COLO668 (cell line): ENCODE measurements at regions not wholly inside any gene's neighbourhood (a gene's known extent, or its start where the extent isn't known, plus 50 kb on each side); places are given as distances from the start of the nearest gene placed in this dataset.
A peak's percentile ranks its signal among the peaks of the same experiment; 100 is the strongest.

Experiments
- DNase-seq: peaks from one replicate; lab custom pipeline; 2025; ENCODE audit not compliant: unreplicated experiment; lab: John Stamatoyannopoulos, UW

DNA sequence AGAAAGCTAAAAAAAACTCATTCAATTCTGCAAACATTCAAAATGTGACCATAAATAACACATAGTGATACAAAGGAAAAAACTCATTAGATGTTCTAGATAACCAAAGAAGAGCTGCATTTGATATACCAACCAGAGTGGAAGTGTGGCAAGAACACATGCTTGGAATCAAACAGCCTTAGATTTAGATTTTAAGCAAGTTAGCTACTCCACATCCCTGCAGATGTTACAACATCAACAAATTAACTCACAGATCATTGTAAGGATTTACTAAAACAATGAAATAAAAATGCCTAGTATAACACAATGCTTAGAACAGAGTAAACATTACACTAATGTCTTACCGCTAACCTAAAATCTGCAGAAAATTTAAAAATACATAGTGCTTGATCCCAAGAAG is 114.0 kb upstream of the AKIP1 start:
- DNase-seq = no peak

GRCh38 chr11:8799273-8799672 is 111.7 kb upstream of the AKIP1 start:
- no peak for DNase-seq

DNA sequence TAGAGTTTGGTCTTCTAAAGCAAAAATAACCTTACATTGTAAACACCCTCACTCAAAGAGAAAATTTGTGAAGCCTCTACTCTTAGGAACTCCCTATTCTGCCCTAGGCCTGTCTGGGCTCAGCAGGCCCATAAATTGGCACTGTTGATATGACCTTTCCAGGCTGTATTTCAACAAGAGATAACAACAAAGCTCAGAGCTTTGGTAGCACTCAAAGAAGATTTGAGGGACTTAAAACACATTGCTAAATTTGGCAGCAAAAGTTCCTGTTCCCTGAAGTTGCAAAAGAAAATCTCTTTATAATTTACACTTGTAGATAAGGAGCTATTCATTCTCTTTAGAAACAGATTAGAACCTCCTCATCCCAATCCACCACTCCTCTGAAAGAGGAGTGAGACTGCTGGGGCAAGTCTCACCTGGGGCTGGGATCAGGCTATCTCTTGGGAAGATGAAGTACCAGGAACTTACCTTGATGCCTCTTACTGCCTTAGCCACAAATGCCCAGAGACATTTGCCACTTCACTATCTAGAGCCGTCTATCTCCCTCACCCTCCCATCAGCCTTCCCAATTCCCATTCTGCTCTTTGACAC is 110.4 kb upstream of the AKIP1 start:
- DNase-seq = no peak

GRCh38 chr11:8801121-8801520 is 109.9 kb upstream of the AKIP1 start:
- no peak for DNase-seq

DNA sequence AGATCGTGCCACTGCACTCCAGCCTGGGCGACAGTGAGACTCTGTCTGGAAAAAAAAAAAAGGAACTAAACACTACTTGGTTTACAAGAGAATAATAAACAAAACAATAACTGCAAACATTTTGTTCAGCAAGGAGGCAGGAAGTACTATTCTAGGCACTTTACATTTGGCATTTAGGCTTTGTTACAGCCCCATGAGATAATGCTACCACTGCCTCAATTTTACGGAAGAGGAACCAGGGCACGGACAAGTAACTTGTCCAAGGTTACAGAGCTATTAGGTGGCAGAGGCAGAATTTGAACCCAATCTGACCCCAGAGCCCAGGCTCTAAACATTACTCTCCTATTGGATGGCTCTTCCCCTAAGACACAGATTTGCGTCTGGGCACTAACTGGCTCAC is 108.7 kb upstream of the AKIP1 start:
- DNase-seq = no peak

DNA sequence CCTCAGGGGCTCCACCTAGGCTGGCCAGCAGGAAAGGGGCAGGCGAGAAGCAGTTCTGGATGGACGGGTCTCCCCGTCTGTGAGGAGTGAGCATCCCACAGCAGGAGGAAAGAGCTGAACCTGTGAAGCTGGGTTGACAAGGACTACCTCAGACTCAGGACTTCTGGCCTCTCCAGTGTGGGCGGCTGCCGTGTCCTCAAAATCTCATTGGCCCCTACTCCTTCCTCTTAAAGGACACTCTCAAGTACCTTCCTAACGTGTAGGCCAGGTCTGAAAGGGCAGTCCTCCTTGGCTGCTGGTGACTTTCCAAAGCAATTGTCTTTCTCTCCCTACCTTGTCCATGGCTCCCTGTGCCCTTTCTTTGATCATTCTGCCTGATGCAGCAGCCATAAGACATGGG is 107.0 kb upstream of the AKIP1 start:
- no peak for DNase-seq

GRCh38 chr11:8805296-8805695 is 105.7 kb upstream of the AKIP1 start:
- no peak for DNase-seq

DNA sequence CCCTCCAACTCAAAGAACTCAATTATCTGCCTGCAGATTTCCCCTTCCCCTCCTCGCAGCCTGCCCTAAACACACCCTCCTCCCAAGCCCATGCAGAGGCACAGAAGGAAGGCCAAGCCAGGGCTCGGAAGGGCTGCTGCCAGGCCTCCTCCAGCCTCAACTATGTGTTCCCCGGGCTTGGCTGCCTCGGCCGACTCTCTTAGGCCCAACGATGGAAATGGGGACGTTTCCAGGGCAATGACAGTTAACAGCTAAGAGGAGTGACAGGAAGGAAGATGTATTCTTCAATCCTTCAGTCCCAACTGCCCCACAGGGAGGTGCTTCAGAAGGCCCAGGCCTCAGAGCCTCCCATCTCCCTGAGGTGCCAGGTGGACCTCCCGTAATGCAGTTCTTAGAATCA is 104.0 kb upstream of the AKIP1 start:
- no peak for DNase-seq

- DNase-seq = no peak
Measured at GRCh38 chr11:8807544-8808225, 103.3 kb upstream of the AKIP1 start.

DNA sequence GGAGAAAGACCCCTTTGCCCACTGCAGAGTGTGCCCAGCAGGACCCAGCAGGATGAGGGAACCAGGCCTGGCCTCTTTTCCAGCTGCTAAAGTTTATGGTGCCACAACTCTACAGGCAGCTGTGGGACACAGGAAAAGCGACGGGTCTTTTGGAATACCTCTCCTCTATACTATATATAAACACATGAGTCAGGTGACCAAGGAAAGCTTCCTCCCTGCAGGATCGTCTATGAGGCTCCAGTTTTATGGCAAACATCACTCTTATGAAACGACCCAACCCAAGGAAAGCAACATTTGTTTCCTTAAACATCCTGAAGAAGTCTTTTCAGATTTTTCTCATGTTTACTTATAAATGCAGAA is 102.8 kb upstream of the AKIP1 start:
- no peak for DNase-seq

GRCh38 chr11:8809241-8809938 is 101.6 kb upstream of the AKIP1 start:
- no peak for DNase-seq

DNA sequence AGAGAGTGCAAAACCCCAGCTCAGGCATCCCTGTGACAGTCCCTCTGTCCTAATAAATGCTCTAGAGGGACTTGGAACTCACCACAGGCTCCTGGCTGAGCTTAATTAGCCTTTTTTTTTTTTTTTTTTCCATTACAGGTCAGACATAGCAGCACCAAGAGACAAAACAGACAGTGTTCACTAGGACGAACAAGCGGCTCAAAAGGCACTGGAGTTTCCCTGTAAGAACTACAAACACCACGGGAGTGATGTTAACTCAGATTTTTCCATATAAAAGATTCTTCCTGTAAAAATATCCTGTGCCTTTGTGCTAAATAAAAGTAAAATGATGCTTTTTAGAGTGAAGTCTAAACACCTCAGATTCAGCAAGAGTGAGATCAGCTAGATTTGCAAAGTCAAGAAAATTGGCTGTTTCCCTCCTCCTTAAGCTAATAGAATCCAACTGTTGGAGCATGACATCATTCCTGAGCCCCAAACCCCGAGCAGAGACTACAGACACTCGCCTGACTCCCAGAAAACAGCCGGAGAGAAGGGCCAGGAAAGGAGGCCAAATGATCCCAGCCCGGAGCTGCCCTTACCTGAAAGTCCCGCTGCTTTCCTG is 101.0 kb upstream of the AKIP1 start:
- DNase-seq = no peak

GRCh38 chr11:8810540-8811301 is 100.3 kb upstream of the AKIP1 start:
- DNase-seq = peak; percentile 85

DNA sequence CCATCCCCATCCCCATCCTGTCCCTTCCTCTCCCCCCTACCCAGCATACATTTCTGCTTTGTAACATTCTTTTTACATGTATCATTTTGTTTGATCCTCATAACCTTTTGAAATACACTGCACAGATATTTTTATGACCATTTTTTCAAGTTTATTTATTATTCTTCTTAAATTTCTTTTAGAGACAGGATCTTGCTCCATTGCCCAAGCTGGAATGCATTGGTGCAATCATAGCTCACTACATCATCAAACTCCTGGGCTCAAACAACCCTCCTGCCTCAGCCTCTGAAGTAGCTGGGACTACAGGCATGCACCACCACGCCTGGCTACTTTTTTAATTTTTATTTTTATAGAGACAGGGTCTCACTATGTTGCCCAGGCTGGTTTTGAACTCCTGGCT is 99.4 kb upstream of the AKIP1 start:
- no peak for DNase-seq

DNA sequence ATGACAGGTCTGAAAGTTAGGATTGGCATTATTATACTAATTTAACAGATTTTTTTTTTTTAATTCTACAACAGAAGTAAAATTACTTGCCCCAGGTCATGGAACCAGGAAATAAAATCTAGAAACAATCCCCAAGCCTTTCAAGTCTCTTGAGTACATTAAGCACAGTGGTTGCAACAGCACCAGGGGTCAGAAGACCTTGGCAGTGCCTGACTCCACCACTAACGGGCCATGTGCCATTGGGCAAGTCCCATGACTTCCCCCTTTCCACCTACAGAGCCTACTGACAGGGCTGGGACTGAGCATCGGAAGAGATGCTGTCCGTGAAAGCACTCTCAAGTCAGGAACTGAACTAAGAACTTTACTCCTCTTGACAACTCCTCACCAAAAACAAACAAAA is 98.6 kb upstream of the AKIP1 start:
- DNase-seq = no peak

DNA sequence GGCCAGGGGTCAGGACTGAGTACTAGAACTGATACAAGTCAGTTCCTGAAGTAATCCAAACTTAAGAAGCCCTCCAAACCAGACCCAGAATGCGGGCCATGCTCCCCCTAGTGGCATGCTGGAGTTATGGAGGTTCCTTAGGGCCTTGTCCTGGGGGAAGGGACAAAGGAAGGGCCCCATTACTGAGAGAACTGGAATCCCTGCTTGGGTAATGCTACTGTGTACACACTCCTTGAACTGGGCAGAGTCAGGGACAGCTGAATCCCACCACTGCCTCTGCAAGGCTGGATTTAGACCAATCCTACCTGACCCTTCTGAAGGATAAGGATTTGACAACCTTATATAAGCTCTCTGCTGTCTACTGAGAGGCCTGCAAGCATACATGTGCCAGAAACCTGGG is 97.3 kb upstream of the AKIP1 start:
- peak; percentile 56 for DNase-seq

- DNase-seq = no peak
Measured at GRCh38 chr11:8814209-8814922, 96.6 kb upstream of the AKIP1 start.

DNA sequence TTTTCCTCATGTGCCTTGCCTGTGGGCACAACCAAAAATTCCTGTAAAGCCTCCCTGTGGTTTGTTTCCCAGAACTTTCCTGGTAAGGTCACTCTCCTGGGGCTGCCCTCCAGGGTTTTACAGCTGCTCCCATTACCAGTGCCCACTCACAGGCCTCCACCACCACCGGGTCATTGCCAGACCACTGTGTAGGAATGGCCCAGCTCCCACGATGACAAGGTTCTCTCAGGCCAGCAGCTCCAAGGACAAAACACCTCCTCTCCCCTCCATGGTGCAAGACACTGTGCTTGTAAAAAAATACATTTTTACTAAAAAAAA is 96.1 kb upstream of the AKIP1 start:
- no peak for DNase-seq

- no peak for DNase-seq
Measured at GRCh38 chr11:8818421-8818820, 92.6 kb upstream of the AKIP1 start.

DNA sequence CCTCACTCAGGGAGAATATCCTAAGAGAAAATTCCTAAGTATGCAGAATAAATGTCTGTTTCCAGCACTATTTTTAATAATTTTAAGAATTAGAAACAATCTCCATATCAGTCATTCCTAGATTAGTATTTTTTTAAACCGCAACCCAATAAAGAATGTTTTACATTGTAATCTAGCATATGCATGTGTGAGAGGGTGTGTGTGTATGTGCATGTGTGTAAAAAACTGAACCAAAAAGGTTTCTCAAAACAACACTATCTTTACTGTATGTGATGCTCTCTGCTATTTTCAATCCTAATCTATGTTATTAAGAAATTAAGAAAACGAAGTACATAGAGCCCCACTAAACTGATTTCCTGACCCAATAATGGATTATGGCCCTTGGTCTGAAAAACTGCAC is 90.6 kb upstream of the AKIP1 start:
- no peak for DNase-seq

DNA sequence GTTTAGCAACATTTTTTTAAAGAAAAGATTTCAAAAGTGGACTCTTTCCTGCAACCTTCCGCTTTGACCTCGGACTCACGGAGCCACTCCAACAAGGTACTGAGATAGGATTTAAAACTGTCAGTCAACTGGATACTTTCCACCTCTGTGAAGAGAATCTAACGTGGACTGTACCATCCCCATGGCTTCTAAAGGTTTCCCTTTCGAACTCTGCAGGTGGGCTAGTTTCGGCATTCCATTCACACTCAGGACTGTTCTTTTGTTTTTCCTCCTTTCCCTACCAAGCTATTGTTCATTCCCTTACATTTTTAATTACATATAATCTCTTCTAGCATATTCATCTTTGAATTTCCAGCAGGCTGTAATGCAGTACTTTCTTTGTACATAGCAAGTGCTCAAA is 88.5 kb upstream of the AKIP1 start:
- no peak for DNase-seq
